K562 (cell line): ENCODE measurements at regions not wholly inside any gene's neighbourhood (a gene's known extent, or its start where the extent isn't known, plus 50 kb on each side); places are given as distances from the start of the nearest gene placed in this dataset.

ENCODE experiments used
- ADNP ChIP-seq: fragments of 200-800 bp; sonication (Bioruptor generic); IDR thresholded peaks from 2 replicates; pipeline ENCODE4 v1.6.1; 2016; ENCODE audit warnings: missing genetic modification characterization, missing compliant biosample characterization
- BRF1 ChIP-seq: IDR thresholded peaks from 3 replicates; pipeline ENCODE4 v1.6.1; 2011; ENCODE audit warnings: borderline replicate concordance, mild to moderate bottlenecking; ENCODE audit not compliant: insufficient read length; ENCODE audit errors: extremely low read depth
- FUS ChIP-seq: fragments of 200-400 bp; formaldehyde crosslinking; optimal IDR thresholded peaks from 2 replicates; pipeline ENCODE3; 2017; ENCODE audit warnings: low read depth, low read length
- KHSRP ChIP-seq: fragments of 450-650 bp; IDR thresholded peaks from 2 replicates; pipeline ENCODE4 v1.6.1; 2017
- RBM25 ChIP-seq: fragments of 200-400 bp; formaldehyde crosslinking; IDR thresholded peaks from 2 replicates; pipeline ENCODE4 v1.6.1; 2018; ENCODE audit warnings: low read length, low read depth, moderate library complexity; ENCODE audit not compliant: severe bottlenecking
- SMARCC2 ChIP-seq: fragments of 450-650 bp; IDR thresholded peaks from 2 replicates; pipeline ENCODE4 v1.6.1; 2017; ENCODE audit warnings: antibody characterized with exemption, moderate library complexity, mild to moderate bottlenecking, low read depth
- STAT6 ChIP-seq: sonication (generic); formaldehyde crosslinking; IDR thresholded peaks from 2 replicates; pipeline ENCODE4 v1.8.1; 2023; ENCODE audit warnings: mild to moderate bottlenecking, missing genetic modification reagents
- ZNF668 ChIP-seq: fragments of 250-450 bp; sonication (Bioruptor Pico); IDR thresholded peaks from 2 replicates; pipeline ENCODE4 v1.8.0; 2022; ENCODE audit warnings: mild to moderate bottlenecking, inconsistent platforms
- TF ChIP-seq, protein P1 (sequence below): fragments of 250-450 bp; sonication (Bioruptor Pico); IDR thresholded peaks from 2 replicates; pipeline ENCODE4 v1.5.0; 2020; ENCODE audit warnings: mild to moderate bottlenecking
- TF ChIP-seq, protein P2 (sequence below), 2 experiments: fragments of 450-650 bp; IDR thresholded peaks; 2 replicates each; pipeline ENCODE4 v1.6.1; 2016; ENCODE audit warnings: mild to moderate bottlenecking in 2 of 2, borderline replicate concordance in 1 of 2, low read depth in 1 of 2, moderate library complexity in 1 of 2
- TF ChIP-seq, protein P3 (sequence below), 2 experiments: fragments of 450-650 bp; conservative IDR thresholded peaks; 2 replicates each; pipeline ENCODE4 v1.6.1; 2017; ENCODE audit warnings: mild to moderate bottlenecking in 2 of 2, moderate library complexity in 2 of 2

GRCh38 chr13:58889474-58889873, 1257.9 kb downstream of the PCDH17 start (continued):
- TF ChIP-seq, protein P1, sequence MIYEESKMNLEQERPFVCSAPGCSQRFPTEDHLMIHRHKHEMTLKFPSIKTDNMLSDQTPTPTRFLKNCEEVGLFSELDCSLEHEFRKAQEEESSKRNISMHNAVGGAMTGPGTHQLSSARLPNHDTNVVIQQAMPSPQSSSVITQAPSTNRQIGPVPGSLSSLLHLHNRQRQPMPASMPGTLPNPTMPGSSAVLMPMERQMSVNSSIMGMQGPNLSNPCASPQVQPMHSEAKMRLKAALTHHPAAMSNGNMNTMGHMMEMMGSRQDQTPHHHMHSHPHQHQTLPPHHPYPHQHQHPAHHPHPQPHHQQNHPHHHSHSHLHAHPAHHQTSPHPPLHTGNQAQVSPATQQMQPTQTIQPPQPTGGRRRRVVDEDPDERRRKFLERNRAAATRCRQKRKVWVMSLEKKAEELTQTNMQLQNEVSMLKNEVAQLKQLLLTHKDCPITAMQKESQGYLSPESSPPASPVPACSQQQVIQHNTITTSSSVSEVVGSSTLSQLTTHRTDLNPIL = no peak
- TF ChIP-seq FUS = no peak
- TF ChIP-seq BRF1 = no peak
- TF ChIP-seq KHSRP = no peak
- TF ChIP-seq STAT6 (CRISPR knock-in tag) = no peak
- TF ChIP-seq ADNP (tag) = no peak
- TF ChIP-seq, protein P2, sequence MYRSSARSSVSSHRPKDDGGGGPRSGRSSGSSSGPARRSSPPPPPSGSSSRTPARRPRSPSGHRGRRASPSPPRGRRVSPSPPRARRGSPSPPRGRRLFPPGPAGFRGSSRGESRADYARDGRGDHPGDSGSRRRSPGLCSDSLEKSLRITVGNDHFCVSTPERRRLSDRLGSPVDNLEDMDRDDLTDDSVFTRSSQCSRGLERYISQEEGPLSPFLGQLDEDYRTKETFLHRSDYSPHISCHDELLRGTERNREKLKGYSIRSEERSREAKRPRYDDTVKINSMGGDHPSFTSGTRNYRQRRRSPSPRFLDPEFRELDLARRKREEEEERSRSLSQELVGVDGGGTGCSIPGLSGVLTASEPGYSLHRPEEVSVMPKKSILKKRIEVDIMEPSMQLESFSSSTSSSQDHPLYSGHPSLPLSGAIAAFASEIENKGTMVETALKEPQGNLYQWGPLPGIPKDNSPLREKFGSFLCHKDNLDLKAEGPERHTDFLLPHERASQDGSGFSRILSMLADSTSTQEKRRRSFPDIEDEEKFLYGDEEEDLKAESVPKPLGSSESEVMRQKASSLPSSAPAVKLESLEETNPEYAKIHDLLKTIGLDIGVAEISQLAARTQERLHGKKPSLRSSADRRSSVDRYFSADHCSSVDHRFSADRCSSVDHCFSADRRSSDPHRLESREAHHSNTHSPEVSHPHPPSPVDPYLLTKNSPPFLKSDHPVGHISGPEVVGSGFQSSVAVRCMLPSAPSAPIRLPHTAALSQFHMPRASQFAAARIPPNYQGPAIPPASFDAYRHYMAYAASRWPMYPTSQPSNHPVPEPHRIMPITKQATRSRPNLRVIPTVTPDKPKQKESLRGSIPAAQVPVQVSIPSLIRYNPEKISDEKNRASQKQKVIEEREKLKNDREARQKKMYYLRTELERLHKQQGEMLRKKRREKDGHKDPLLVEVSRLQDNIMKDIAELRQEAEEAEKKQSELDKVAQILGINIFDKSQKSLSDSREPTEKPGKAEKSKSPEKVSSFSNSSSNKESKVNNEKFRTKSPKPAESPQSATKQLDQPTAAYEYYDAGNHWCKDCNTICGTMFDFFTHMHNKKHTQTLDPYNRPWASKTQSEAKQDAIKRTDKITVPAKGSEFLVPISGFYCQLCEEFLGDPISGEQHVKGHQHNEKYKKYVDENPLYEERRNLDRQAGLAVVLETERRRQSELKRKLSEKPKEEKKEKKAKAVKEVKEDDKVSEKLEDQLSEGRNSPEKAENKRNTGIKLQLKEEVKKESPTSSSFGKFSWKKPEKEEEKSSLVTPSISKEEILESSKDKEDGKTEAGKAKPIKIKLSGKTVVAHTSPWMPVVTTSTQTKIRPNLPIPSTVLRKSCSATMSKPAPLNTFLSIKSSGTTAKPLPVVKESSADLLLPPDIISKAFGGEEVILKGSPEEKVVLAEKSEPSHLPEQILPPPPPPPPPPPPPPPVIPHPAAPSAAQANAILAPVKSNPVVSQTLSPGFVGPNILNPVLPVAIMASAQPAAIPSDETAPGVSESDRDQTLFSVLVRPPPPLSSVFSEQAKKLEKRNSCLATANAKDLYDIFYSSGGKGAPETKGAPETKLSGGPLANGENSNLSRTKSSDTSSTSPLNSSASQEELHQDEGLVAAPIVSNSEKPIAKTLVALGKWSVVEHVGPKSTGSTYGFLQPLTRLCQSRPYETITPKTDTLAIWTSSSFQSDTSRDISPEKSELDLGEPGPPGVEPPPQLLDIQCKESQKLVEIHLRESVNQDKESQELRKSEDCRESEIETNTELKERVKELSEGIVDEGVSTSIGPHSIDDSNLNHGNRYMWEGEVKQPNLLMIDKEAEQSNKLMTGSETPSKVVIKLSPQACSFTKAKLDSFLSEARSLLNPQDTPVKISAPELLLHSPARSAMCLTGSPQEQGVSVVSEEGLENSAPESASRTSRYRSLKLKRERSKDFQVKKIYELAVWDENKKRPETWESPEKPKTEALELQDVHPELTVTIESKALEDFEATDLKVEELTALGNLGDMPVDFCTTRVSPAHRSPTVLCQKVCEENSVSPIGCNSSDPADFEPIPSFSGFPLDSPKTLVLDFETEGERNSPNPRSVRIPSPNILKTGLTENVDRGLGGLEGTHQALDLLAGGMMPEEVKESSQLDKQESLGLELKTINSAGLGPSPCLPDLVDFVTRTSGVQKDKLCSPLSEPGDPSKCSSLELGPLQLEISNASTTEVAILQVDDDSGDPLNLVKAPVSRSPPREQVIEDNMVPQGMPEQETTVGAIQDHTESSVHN (IDR thresholded peaks at IDR 0.05; ENCODE audit: borderline replicate concordance in 1 of 2, low read depth in 1 of 2) = no peak
- TF ChIP-seq ZNF668 (CRISPR knock-in tag) = no peak
- TF ChIP-seq SMARCC2 = no peak
- TF ChIP-seq RBM25 = no peak
- TF ChIP-seq, protein P3, sequence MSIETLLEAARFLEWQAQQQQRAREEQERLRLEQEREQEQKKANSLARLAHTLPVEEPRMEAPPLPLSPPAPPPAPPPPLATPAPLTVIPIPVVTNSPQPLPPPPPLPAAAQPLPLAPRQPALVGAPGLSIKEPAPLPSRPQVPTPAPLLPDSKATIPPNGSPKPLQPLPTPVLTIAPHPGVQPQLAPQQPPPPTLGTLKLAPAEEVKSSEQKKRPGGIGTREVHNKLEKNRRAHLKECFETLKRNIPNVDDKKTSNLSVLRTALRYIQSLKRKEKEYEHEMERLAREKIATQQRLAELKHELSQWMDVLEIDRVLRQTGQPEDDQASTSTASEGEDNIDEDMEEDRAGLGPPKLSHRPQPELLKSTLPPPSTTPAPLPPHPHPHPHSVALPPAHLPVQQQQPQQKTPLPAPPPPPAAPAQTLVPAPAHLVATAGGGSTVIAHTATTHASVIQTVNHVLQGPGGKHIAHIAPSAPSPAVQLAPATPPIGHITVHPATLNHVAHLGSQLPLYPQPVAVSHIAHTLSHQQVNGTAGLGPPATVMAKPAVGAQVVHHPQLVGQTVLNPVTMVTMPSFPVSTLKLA (conservative IDR thresholded peaks at IDR 0.05) = no peak
